ENCODE measurements at regions not wholly inside any gene's neighbourhood (a gene's known extent, or its start where the extent isn't known, plus 50 kb on each side); places are given as distances from the start of the nearest gene placed in this dataset.

DNA sequence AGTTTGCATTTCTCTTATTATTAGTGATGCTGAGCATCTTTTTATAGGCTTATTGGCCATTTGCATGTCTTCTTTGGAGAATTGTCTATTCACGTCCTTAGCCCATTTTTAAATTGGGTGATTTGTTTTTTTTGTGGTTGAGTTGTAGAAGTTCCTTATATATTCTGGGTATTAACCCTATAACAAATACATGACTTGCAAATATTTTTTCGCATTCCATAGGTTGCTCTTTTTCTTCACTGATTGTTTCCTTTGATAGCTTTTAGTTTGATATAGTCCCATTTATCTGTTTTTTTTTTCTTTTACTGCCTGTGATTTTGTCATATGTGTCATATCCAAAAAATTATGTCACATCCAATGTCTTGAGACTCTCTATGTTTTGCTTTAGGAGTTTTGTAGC, 243.6 kb downstream of the GPD2 start:
- ATAC-seq (ENCODE audit: insufficient number of reproducible peaks, low FRiP score, low read depth), result no peak
- H3K36me3 ChIP-seq, result no peaks in the 10 kb centered on the region
- TF ChIP-seq, protein P1, sequence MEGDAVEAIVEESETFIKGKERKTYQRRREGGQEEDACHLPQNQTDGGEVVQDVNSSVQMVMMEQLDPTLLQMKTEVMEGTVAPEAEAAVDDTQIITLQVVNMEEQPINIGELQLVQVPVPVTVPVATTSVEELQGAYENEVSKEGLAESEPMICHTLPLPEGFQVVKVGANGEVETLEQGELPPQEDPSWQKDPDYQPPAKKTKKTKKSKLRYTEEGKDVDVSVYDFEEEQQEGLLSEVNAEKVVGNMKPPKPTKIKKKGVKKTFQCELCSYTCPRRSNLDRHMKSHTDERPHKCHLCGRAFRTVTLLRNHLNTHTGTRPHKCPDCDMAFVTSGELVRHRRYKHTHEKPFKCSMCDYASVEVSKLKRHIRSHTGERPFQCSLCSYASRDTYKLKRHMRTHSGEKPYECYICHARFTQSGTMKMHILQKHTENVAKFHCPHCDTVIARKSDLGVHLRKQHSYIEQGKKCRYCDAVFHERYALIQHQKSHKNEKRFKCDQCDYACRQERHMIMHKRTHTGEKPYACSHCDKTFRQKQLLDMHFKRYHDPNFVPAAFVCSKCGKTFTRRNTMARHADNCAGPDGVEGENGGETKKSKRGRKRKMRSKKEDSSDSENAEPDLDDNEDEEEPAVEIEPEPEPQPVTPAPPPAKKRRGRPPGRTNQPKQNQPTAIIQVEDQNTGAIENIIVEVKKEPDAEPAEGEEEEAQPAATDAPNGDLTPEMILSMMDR (IDR thresholded peaks at IDR 0.05), result no peak
- no peak overlapping the region for H3K27ac ChIP-seq
- no peak overlapping the region for H3K4me3 ChIP-seq
- H3K27me3 ChIP-seq (replicated peaks; ENCODE audit: insufficient read depth), result no peaks in the 10 kb centered on the region
- H3K4me1 ChIP-seq (ENCODE audit: control insufficient read depth in 1 of 2, low read depth in 2 of 2), result no peaks in the 10 kb centered on the region
- no peak for DNase-seq (ENCODE audit: low spot score)
- no peaks in the 10 kb centered on the region for H3K9me3 ChIP-seq

- H3K27ac ChIP-seq, result no peak overlapping the region
- ATAC-seq (ENCODE audit: insufficient number of reproducible peaks, low FRiP score, low read depth), result no peak
- no peaks in the 10 kb centered on the region for H3K36me3 ChIP-seq
- H3K4me1 ChIP-seq (ENCODE audit: control insufficient read depth in 1 of 2, low read depth in 2 of 2), result no peaks in the 10 kb centered on the region
- no peak overlapping the region for H3K4me3 ChIP-seq
- TF ChIP-seq, protein P1 (IDR thresholded peaks at IDR 0.05), result no peak
- no peaks in the 10 kb centered on the region for H3K9me3 ChIP-seq
- no peak for DNase-seq (ENCODE audit: low spot score)
- no peaks in the 10 kb centered on the region for H3K27me3 ChIP-seq (replicated peaks; ENCODE audit: insufficient read depth)
These were observed 244.1 kb downstream of the GPD2 start for GRCh38 chr2:156680266-156680665.

DNA sequence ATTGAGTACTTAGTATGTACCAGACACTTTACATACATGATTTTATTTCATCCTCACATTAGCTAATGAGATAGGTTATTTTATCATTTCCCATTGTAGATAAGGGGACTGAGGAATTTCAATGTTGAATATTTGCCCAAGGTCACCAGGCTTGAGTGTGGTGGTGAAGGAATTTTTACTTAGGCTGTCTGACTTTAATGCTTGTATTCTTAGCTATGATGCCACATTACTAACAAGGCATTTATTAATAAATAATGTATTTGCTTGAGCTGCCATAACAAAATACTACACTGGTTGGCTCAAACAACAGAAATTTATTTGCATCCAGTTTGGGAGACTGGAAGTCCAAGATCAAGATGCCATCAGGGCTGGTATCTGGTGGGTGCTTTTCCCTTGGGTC, 250.9 kb downstream of the GPD2 start:
- Histone ChIP-seq H3K9me3 (no peaks in the 10 kb centered on the region), H3K36me3 (no peaks in the 10 kb centered on the region), H3K27me3 (replicated peaks; ENCODE audit: insufficient read depth) (no peaks in the 10 kb centered on the region), H3K27ac (no peak overlapping the region), H3K4me3 (no peak overlapping the region), H3K4me1 (ENCODE audit: control insufficient read depth in 1 of 2, low read depth in 2 of 2) (no peaks in the 10 kb centered on the region)
- no peak for ATAC-seq (ENCODE audit: insufficient number of reproducible peaks, low FRiP score, low read depth)
- DNase-seq (ENCODE audit: low spot score), result no peak
- TF ChIP-seq, protein P1 (IDR thresholded peaks at IDR 0.05), result no peak

- no peak for DNase-seq (ENCODE audit: low spot score)
- Histone ChIP-seq H3K27me3 (replicated peaks; ENCODE audit: insufficient read depth) (no peaks in the 10 kb centered on the region), H3K9me3 (no peaks in the 10 kb centered on the region), H3K4me3 (no peak overlapping the region), H3K27ac (no peak overlapping the region), H3K4me1 (ENCODE audit: control insufficient read depth in 1 of 2, low read depth in 2 of 2) (no peaks in the 10 kb centered on the region), H3K36me3 (no peaks in the 10 kb centered on the region)
- TF ChIP-seq, protein P1 (IDR thresholded peaks at IDR 0.05), result no peak
- no peak for ATAC-seq (ENCODE audit: insufficient number of reproducible peaks, low FRiP score, low read depth)
These were observed 251.5 kb downstream of the GPD2 start for GRCh38 chr2:156687715-156688114.

DNA sequence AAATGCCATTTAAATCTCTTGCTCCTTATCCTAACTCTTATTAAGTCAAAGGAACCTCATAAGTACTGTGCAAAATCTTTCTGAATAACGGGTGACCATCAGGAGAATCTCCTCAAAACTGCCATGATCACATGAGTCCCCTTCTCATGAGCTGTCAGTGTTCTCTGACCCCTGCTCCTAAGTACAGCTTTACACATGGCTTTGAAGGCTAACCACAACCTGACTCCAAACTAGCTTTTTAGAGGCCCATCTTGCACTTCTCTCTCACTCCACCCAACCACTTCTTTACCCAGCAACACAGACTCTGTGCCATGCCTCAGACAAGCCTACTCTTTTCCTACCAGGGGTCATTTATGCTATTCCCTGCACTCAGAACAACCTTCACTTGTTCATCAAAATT, 253.8 kb downstream of the GPD2 start:
- Histone ChIP-seq H3K4me1 (ENCODE audit: control insufficient read depth in 1 of 2, low read depth in 2 of 2) (no peaks in the 10 kb centered on the region), H3K36me3 (no peaks in the 10 kb centered on the region), H3K4me3 (no peak overlapping the region), H3K27ac (no peak overlapping the region), H3K9me3 (no peaks in the 10 kb centered on the region), H3K27me3 (replicated peaks; ENCODE audit: insufficient read depth) (no peaks in the 10 kb centered on the region)
- ATAC-seq (ENCODE audit: insufficient number of reproducible peaks, low FRiP score, low read depth) (no peak), DNase-seq (ENCODE audit: low spot score) (no peak)
- TF ChIP-seq, protein P1 (IDR thresholded peaks at IDR 0.05), result no peak

Data from thoracic aorta (tissue), 2 donors.